HG02571 (cell line): ENCODE measurements at regions not wholly inside any gene's neighbourhood (a gene's known extent, or its start where the extent isn't known, plus 50 kb on each side); places are given as distances from the start of the nearest gene placed in this dataset.

Source experiments
- ATAC-seq: cut with Tn5 transposase; IDR thresholded peaks from one replicate; pipeline ENCODE4 v1.9.1; 2021; ENCODE audit warnings: mild to moderate bottlenecking, moderate library complexity; ENCODE audit not compliant: unreplicated experiment

- no peak for ATAC-seq
Observed at GRCh38 chr9:4386819-4387218, 87.0 kb upstream of the GLIS3 start.

GRCh38 chr9:4384750-4385149 lies 84.9 kb upstream of the GLIS3 start:
- ATAC-seq: no peak

- no peak for ATAC-seq
Observed at GRCh38 chr9:4382722-4383317, 83.0 kb upstream of the GLIS3 start.

GRCh38 chr9:4381744-4382143 lies 81.9 kb upstream of the GLIS3 start:
- no peak for ATAC-seq

- ATAC-seq: no peak
Observed at GRCh38 chr9:4380406-4380805, 80.5 kb upstream of the GLIS3 start.

- ATAC-seq: no peak
Observed at GRCh38 chr9:4375424-4376200, 75.7 kb upstream of the GLIS3 start.

- no peak for ATAC-seq
Observed at GRCh38 chr9:4371108-4371507, 71.2 kb upstream of the GLIS3 start.

- no peak for ATAC-seq
Observed at GRCh38 chr9:4370501-4370900, 70.6 kb upstream of the GLIS3 start.

GRCh38 chr9:4366591-4367330 lies 66.9 kb upstream of the GLIS3 start:
- no peak for ATAC-seq

GRCh38 chr9:4365055-4365454 lies 65.2 kb upstream of the GLIS3 start:
- ATAC-seq: no peak

- ATAC-seq: no peak
Observed at GRCh38 chr9:4362281-4362680, 62.4 kb upstream of the GLIS3 start.

GRCh38 chr9:4359016-4359415 lies 59.1 kb upstream of the GLIS3 start:
- no peak for ATAC-seq

GRCh38 chr9:4357929-4358328 lies 58.1 kb upstream of the GLIS3 start:
- no peak for ATAC-seq

GRCh38 chr9:4356306-4356705 lies 56.4 kb upstream of the GLIS3 start:
- ATAC-seq: no peak

- no peak for ATAC-seq
Observed at GRCh38 chr9:4353236-4353635, 53.4 kb upstream of the GLIS3 start.

GRCh38 chr9:4349816-4350418 lies 50.0 kb upstream of the GLIS3 start:
- no peak for ATAC-seq
